NCI-H2196 treated with DMSO at 0.1 percent for 48 hours (cell line): ENCODE measurements at regions not wholly inside any gene's neighbourhood (a gene's known extent, or its start where the extent isn't known, plus 50 kb on each side); places are given as distances from the start of the nearest gene placed in this dataset.
"Not testable (repeated sequence)": the region's sequence is repeated elsewhere in the genome, so short reads cannot be mapped to it uniquely, and the experiment has no call there.

Source experiments
- DNase-seq: peaks from one replicate; lab custom pipeline; 2025; ENCODE audit not compliant: unreplicated experiment; lab: John Stamatoyannopoulos, UW

GRCh38 chr2:7368211-7368610 lies 451.0 kb downstream of the RNF144A start:
- no peak for DNase-seq

GRCh38 chr2:7373156-7373555 lies 455.9 kb downstream of the RNF144A start:
- DNase-seq: no peak

GRCh38 chr2:7375901-7376300 lies 458.7 kb downstream of the RNF144A start:
- no peak for DNase-seq

- DNase-seq: peak; percentile 49
These were observed 460.8 kb downstream of the RNF144A start for GRCh38 chr2:7377916-7378569.

GRCh38 chr2:7378591-7378990 lies 461.4 kb downstream of the RNF144A start:
- DNase-seq: no peak

GRCh38 chr2:7379799-7380198 lies 462.6 kb downstream of the RNF144A start:
- DNase-seq: no peak

GRCh38 chr2:7384773-7385349 lies 467.6 kb downstream of the RNF144A start:
- no peak for DNase-seq

GRCh38 chr2:7390311-7390710 lies 473.1 kb downstream of the RNF144A start:
- DNase-seq: not testable (repeated sequence)

- peak; percentile 37 for DNase-seq
These were observed 475.0 kb downstream of the RNF144A start for GRCh38 chr2:7392076-7392787.

- DNase-seq: no peak
These were observed 477.0 kb downstream of the RNF144A start for GRCh38 chr2:7394195-7394594.

GRCh38 chr2:7400628-7401027 lies 483.4 kb downstream of the RNF144A start:
- DNase-seq: no peak

- no peak for DNase-seq
These were observed 486.0 kb downstream of the RNF144A start for GRCh38 chr2:7403092-7403775.

GRCh38 chr2:7405861-7406715 lies 488.9 kb downstream of the RNF144A start:
- no peak for DNase-seq

- DNase-seq: no peak
These were observed 489.8 kb downstream of the RNF144A start for GRCh38 chr2:7407001-7407400.

- DNase-seq: no peak
These were observed 490.9 kb downstream of the RNF144A start for GRCh38 chr2:7407906-7408680.

- no peak for DNase-seq
These were observed 494.5 kb downstream of the RNF144A start for GRCh38 chr2:7411691-7412090.

GRCh38 chr2:7417845-7418742 lies 500.9 kb downstream of the RNF144A start:
- DNase-seq: no peak

GRCh38 chr2:7419186-7419585 lies 502.0 kb downstream of the RNF144A start:
- no peak for DNase-seq

- no peak for DNase-seq
These were observed 502.7 kb downstream of the RNF144A start for GRCh38 chr2:7419814-7420311.
